ENCODE measurements at regions not wholly inside any gene's neighbourhood (a gene's known extent, or its start where the extent isn't known, plus 50 kb on each side); places are given as distances from the start of the nearest gene placed in this dataset.

- Histone ChIP-seq H3K36me3 (ENCODE audit: insufficient read depth, low read length) (no peaks in the 10 kb centered on the region), H3K9me3 (ENCODE audit: control insufficient read depth, insufficient read depth, low read length) (no peaks in the 10 kb centered on the region), H3K9ac (ENCODE audit: low read depth, low read length) (no peak overlapping the region), H3K4me1 (ENCODE audit: insufficient read depth, low read length) (no peaks in the 10 kb centered on the region)
Observed at GRCh38 chr1:194318790-194319280, 1132.4 kb upstream of the B3GALT2 start.

GRCh38 chr1:194309697-194310096, 1123.3 kb upstream of the B3GALT2 start:
- H3K9ac ChIP-seq (ENCODE audit: low read depth, low read length) = no peak overlapping the region
- H3K9me3 ChIP-seq (ENCODE audit: control insufficient read depth, insufficient read depth, low read length) = no peaks in the 10 kb centered on the region
- H3K36me3 ChIP-seq (ENCODE audit: insufficient read depth, low read length) = no peaks in the 10 kb centered on the region
- no peaks in the 10 kb centered on the region for H3K4me1 ChIP-seq (ENCODE audit: insufficient read depth, low read length)

- Histone ChIP-seq H3K36me3 (ENCODE audit: insufficient read depth, low read length) (no peaks in the 10 kb centered on the region), H3K9ac (ENCODE audit: low read depth, low read length) (no peak overlapping the region), H3K9me3 (ENCODE audit: control insufficient read depth, insufficient read depth, low read length) (no peaks in the 10 kb centered on the region), H3K4me1 (ENCODE audit: insufficient read depth, low read length) (no peaks in the 10 kb centered on the region)
Observed at GRCh38 chr1:194309269-194309668, 1122.9 kb upstream of the B3GALT2 start.

- H3K9ac ChIP-seq (ENCODE audit: low read depth, low read length) = no peak overlapping the region
Observed at GRCh38 chr1:194300776-194301175, 1114.4 kb upstream of the B3GALT2 start.

GRCh38 chr1:194300340-194300739, 1113.9 kb upstream of the B3GALT2 start:
- H3K9ac ChIP-seq (ENCODE audit: low read depth, low read length) = no peak overlapping the region
- no peaks in the 10 kb centered on the region for H3K36me3 ChIP-seq (ENCODE audit: insufficient read depth, low read length)
- H3K9me3 ChIP-seq (ENCODE audit: control insufficient read depth, insufficient read depth, low read length) = no peaks in the 10 kb centered on the region

More at GRCh38 chr1:194300776-194301175, 1114.4 kb upstream of the B3GALT2 start:
- no peaks in the 10 kb centered on the region for H3K9me3 ChIP-seq (ENCODE audit: control insufficient read depth, insufficient read depth, low read length)
- H3K4me1 ChIP-seq (ENCODE audit: insufficient read depth, low read length) = no peaks in the 10 kb centered on the region
- no peaks in the 10 kb centered on the region for H3K36me3 ChIP-seq (ENCODE audit: insufficient read depth, low read length)

GRCh38 chr1:194298007-194298598, 1111.7 kb upstream of the B3GALT2 start:
- Histone ChIP-seq H3K9me3 (ENCODE audit: control insufficient read depth, insufficient read depth, low read length) (no peaks in the 10 kb centered on the region), H3K4me1 (ENCODE audit: insufficient read depth, low read length) (0 out of 2 replicates have a peak, but pooled peaks cover under 1% of the 10 kb centered on the region), H3K9ac (ENCODE audit: low read depth, low read length) (no peak overlapping the region), H3K36me3 (ENCODE audit: insufficient read depth, low read length) (no peaks in the 10 kb centered on the region)

More at GRCh38 chr1:194300340-194300739, 1113.9 kb upstream of the B3GALT2 start:
- no peaks in the 10 kb centered on the region for H3K4me1 ChIP-seq (ENCODE audit: insufficient read depth, low read length)

GRCh38 chr1:194297094-194297493, 1110.7 kb upstream of the B3GALT2 start:
- no peaks in the 10 kb centered on the region for H3K9me3 ChIP-seq (ENCODE audit: control insufficient read depth, insufficient read depth, low read length)
- H3K9ac ChIP-seq (ENCODE audit: low read depth, low read length) = no peak overlapping the region
- no peaks in the 10 kb centered on the region for H3K36me3 ChIP-seq (ENCODE audit: insufficient read depth, low read length)
- H3K4me1 ChIP-seq (ENCODE audit: insufficient read depth, low read length) = 0 out of 2 replicates have a peak, but pooled peaks cover 2% of the 10 kb centered on the region

GRCh38 chr1:194296201-194296600, 1109.8 kb upstream of the B3GALT2 start:
- Histone ChIP-seq H3K36me3 (ENCODE audit: insufficient read depth, low read length) (no peaks in the 10 kb centered on the region), H3K9me3 (ENCODE audit: control insufficient read depth, insufficient read depth, low read length) (no peaks in the 10 kb centered on the region), H3K9ac (ENCODE audit: low read depth, low read length) (no peak overlapping the region), H3K4me1 (ENCODE audit: insufficient read depth, low read length) (0 out of 2 replicates have a peak, but pooled peaks cover 2% of the 10 kb centered on the region)

- H3K36me3 ChIP-seq (ENCODE audit: insufficient read depth, low read length) = no peaks in the 10 kb centered on the region
- no peaks in the 10 kb centered on the region for H3K9me3 ChIP-seq (ENCODE audit: control insufficient read depth, insufficient read depth, low read length)
- H3K4me1 ChIP-seq (ENCODE audit: insufficient read depth, low read length) = 0 out of 2 replicates have a peak, but pooled peaks cover 2% of the 10 kb centered on the region
Observed at GRCh38 chr1:194295685-194296084, 1109.3 kb upstream of the B3GALT2 start.

GRCh38 chr1:194293851-194294405, 1107.5 kb upstream of the B3GALT2 start:
- Histone ChIP-seq H3K36me3 (ENCODE audit: insufficient read depth, low read length) (no peaks in the 10 kb centered on the region), H3K9ac (ENCODE audit: low read depth, low read length) (no peak overlapping the region), H3K4me1 (ENCODE audit: insufficient read depth, low read length) (0 out of 2 replicates have a peak, but pooled peaks cover 2% of the 10 kb centered on the region), H3K9me3 (ENCODE audit: control insufficient read depth, insufficient read depth, low read length) (no peaks in the 10 kb centered on the region)

More at GRCh38 chr1:194295685-194296084, 1109.3 kb upstream of the B3GALT2 start:
- no peak overlapping the region for H3K9ac ChIP-seq (ENCODE audit: low read depth, low read length)

GRCh38 chr1:194292966-194293365, 1106.6 kb upstream of the B3GALT2 start:
- no peaks in the 10 kb centered on the region for H3K9me3 ChIP-seq (ENCODE audit: control insufficient read depth, insufficient read depth, low read length)
- H3K4me1 ChIP-seq (ENCODE audit: insufficient read depth, low read length) = 0 out of 2 replicates have a peak, but pooled peaks cover 2% of the 10 kb centered on the region
- H3K36me3 ChIP-seq (ENCODE audit: insufficient read depth, low read length) = no peaks in the 10 kb centered on the region
- H3K9ac ChIP-seq (ENCODE audit: low read depth, low read length) = no peak overlapping the region

GRCh38 chr1:194289569-194290266, 1103.3 kb upstream of the B3GALT2 start:
- H3K9ac ChIP-seq (ENCODE audit: low read depth, low read length) = no peak overlapping the region
- 0 out of 2 replicates have a peak, but pooled peaks cover 2% of the 10 kb centered on the region for H3K4me1 ChIP-seq (ENCODE audit: insufficient read depth, low read length)

GRCh38 chr1:194288238-194288637, 1101.8 kb upstream of the B3GALT2 start:
- Histone ChIP-seq H3K4me1 (ENCODE audit: insufficient read depth, low read length) (0 out of 2 replicates have a peak, but pooled peaks cover 2% of the 10 kb centered on the region), H3K9me3 (ENCODE audit: control insufficient read depth, insufficient read depth, low read length) (no peaks in the 10 kb centered on the region), H3K36me3 (ENCODE audit: insufficient read depth, low read length) (no peaks in the 10 kb centered on the region), H3K9ac (ENCODE audit: low read depth, low read length) (no peak overlapping the region)

More at GRCh38 chr1:194289569-194290266, 1103.3 kb upstream of the B3GALT2 start:
- Histone ChIP-seq H3K36me3 (ENCODE audit: insufficient read depth, low read length) (no peaks in the 10 kb centered on the region), H3K9me3 (ENCODE audit: control insufficient read depth, insufficient read depth, low read length) (no peaks in the 10 kb centered on the region)

- Histone ChIP-seq H3K9ac (ENCODE audit: low read depth, low read length) (no peak overlapping the region), H3K36me3 (ENCODE audit: insufficient read depth, low read length) (no peaks in the 10 kb centered on the region), H3K9me3 (ENCODE audit: control insufficient read depth, insufficient read depth, low read length) (no peaks in the 10 kb centered on the region), H3K4me1 (ENCODE audit: insufficient read depth, low read length) (no peaks in the 10 kb centered on the region)
Observed at GRCh38 chr1:194281376-194281775, 1095.0 kb upstream of the B3GALT2 start.
